CD4-positive, CD25-positive, alpha-beta regulatory T cell (primary cell): ENCODE measurements at regions not wholly inside any gene's neighbourhood (a gene's known extent, or its start where the extent isn't known, plus 50 kb on each side); places are given as distances from the start of the nearest gene placed in this dataset.
A peak's percentile ranks its signal among the peaks of the same experiment; 100 is the strongest.

Experiments
- ATAC-seq, 2 donors: fragments of 150-1000 bp; cut with Tn5 transposase; one replicate each; pipeline ENCODE4 v1.10.0; 2021; ENCODE audit warnings: low read depth in 2 of 2, moderate number of reproducible peaks in 2 of 2, moderate library complexity in 1 of 2
- DNase-seq, 3 donors: peaks; one replicate each; pipeline versions ENCODE4 v3.0.0 to v3.0.0-alpha.2; 2012 to 2022; ENCODE audit warnings: mixed read lengths in 1 of 3
- H3K27ac ChIP-seq: one replicate; pipeline ENCODE4 v1.7.0; 2013; ENCODE audit warnings: mild to moderate bottlenecking, low read length; ENCODE audit not compliant: insufficient read depth, poor library complexity, severe bottlenecking
- H3K27me3 ChIP-seq: one replicate; pipeline ENCODE4 v1.7.0; 2013; ENCODE audit warnings: low read length; ENCODE audit not compliant: control insufficient read depth, insufficient read depth
- H3K36me3 ChIP-seq: one replicate; pipeline ENCODE4 v1.7.0; 2013; ENCODE audit warnings: mild to moderate bottlenecking, low read length, moderate library complexity; ENCODE audit not compliant: control insufficient read depth, insufficient read depth
- H3K4me1 ChIP-seq: 2 replicates; pipeline ENCODE4 v1.7.0; 2013; ENCODE audit warnings: mild to moderate bottlenecking, low read length; ENCODE audit not compliant: insufficient read depth, control insufficient read depth, poor library complexity, severe bottlenecking
- H3K4me3 ChIP-seq: one replicate; pipeline ENCODE4 v1.7.0; 2013; ENCODE audit warnings: low read depth, mild to moderate bottlenecking, low read length, moderate library complexity
- H3K9me3 ChIP-seq, 2 experiments: 1 replicate in 1 of 2; 2 replicates in 1 of 2; pipeline ENCODE4 v1.7.0; 2013; ENCODE audit warnings: low read length in 2 of 2, mild to moderate bottlenecking in 1 of 2, moderate library complexity in 1 of 2; ENCODE audit not compliant: control insufficient read depth in 2 of 2
- H3K27ac Mint-ChIP-seq, 3 donors: one replicate each; pipeline ENCODE4 v1.8.0; 2020 to 2022; ENCODE audit warnings: mild to moderate bottlenecking in 3 of 3, mixed read lengths in 3 of 3, moderate library complexity in 2 of 3
- H3K27me3 Mint-ChIP-seq: one replicate; pipeline ENCODE4 v1.8.0; 2022; ENCODE audit warnings: mild to moderate bottlenecking, mixed read lengths
- H3K36me3 Mint-ChIP-seq: one replicate; pipeline ENCODE4 v1.8.0; 2020; ENCODE audit warnings: mixed read lengths
- H3K4me1 Mint-ChIP-seq, 4 donors: one replicate each; pipeline ENCODE4 v1.8.0; 2020 to 2022; ENCODE audit warnings: mixed read lengths in 4 of 4, mild to moderate bottlenecking in 1 of 4
- H3K4me3 Mint-ChIP-seq, 4 donors: one replicate each; pipeline ENCODE4 v1.8.0; 2020 to 2022; ENCODE audit warnings: mild to moderate bottlenecking in 4 of 4, mixed read lengths in 4 of 4, moderate library complexity in 3 of 4
- H3K9me3 Mint-ChIP-seq, 7 donors: one replicate each; pipeline ENCODE4 v1.8.0; 2020 to 2022; ENCODE audit warnings: mixed read lengths in 7 of 7, mild to moderate bottlenecking in 3 of 7, moderate library complexity in 2 of 7

GRCh38 chr17:36750316-36750885 is 149.0 kb downstream of the MRM1 start:
- no peak overlapping the region for H3K27ac ChIP-seq
- peaks cover 0 to 4% (median 0%) of the 10 kb centered on the region in 7 donors for H3K9me3 Mint-ChIP-seq
- peak overlapping the region in 1 of 3 donors; percentile 27 for H3K27ac Mint-ChIP-seq
- DNase-seq (no peak), ATAC-seq (no peak)
- H3K27me3 Mint-ChIP-seq: peaks cover 8% of the 10 kb centered on the region
- no peaks in the 10 kb centered on the region for H3K36me3 Mint-ChIP-seq
- H3K9me3 ChIP-seq: no peaks in the 10 kb centered on the region
- H3K4me3 Mint-ChIP-seq: no peak overlapping the region
- H3K4me1 ChIP-seq: no peaks in the 10 kb centered on the region
- H3K27me3 ChIP-seq: no peaks in the 10 kb centered on the region
- H3K4me1 Mint-ChIP-seq: peaks cover 0 to 3% (median 1%) of the 10 kb centered on the region in 4 donors
- no peaks in the 10 kb centered on the region for H3K36me3 ChIP-seq
- H3K4me3 ChIP-seq: no peak overlapping the region

GRCh38 chr17:36752096-36752888 is 150.9 kb downstream of the MRM1 start:
- peak overlapping the region in 1 of 3 donors; percentile 56 for H3K27ac Mint-ChIP-seq
- H3K27me3 ChIP-seq: no peaks in the 10 kb centered on the region
- no peak overlapping the region for H3K4me3 ChIP-seq
- H3K4me1 Mint-ChIP-seq: peaks cover 0 to 3% (median 1%) of the 10 kb centered on the region in 4 donors
- no peaks in the 10 kb centered on the region for H3K4me1 ChIP-seq
- no peak overlapping the region for H3K4me3 Mint-ChIP-seq
- ATAC-seq (no peak), DNase-seq (no peak)
- no peak overlapping the region for H3K27ac ChIP-seq
- peaks cover 8% of the 10 kb centered on the region for H3K27me3 Mint-ChIP-seq
- no peaks in the 10 kb centered on the region for H3K36me3 ChIP-seq
- no peaks in the 10 kb centered on the region for H3K9me3 ChIP-seq
- H3K9me3 Mint-ChIP-seq: peaks cover 0 to 4% (median 0%) of the 10 kb centered on the region in 7 donors
- no peaks in the 10 kb centered on the region for H3K36me3 Mint-ChIP-seq

- H3K4me3 ChIP-seq: no peak overlapping the region
- H3K36me3 Mint-ChIP-seq: no peaks in the 10 kb centered on the region
- peak in 2 of 3 donors; percentile 17 to 45 for DNase-seq
- no peak overlapping the region for H3K4me3 Mint-ChIP-seq
- H3K9me3 ChIP-seq: no peaks in the 10 kb centered on the region
- no peak for ATAC-seq
- no peaks in the 10 kb centered on the region for H3K36me3 ChIP-seq
- H3K27me3 Mint-ChIP-seq: no peaks in the 10 kb centered on the region
- no peaks in the 10 kb centered on the region for H3K4me1 ChIP-seq
- no peak overlapping the region for H3K27ac ChIP-seq
- peaks cover 0 to 2% (median 0%) of the 10 kb centered on the region in 7 donors for H3K9me3 Mint-ChIP-seq
- no peak overlapping the region for H3K27ac Mint-ChIP-seq
- peaks cover 0 to 3% (median 1%) of the 10 kb centered on the region in 4 donors for H3K4me1 Mint-ChIP-seq
- no peaks in the 10 kb centered on the region for H3K27me3 ChIP-seq
These were observed 154.2 kb downstream of the MRM1 start for GRCh38 chr17:36755586-36755985.

- ATAC-seq (no peak), DNase-seq (no peak)
- Mint-ChIP-seq H3K27ac (no peak overlapping the region), H3K4me1 (peaks cover 0 to 3% (median 1%) of the 10 kb centered on the region in 4 donors), H3K9me3 (peaks cover 0 to 3% (median 0%) of the 10 kb centered on the region in 7 donors), H3K27me3 (no peaks in the 10 kb centered on the region), H3K4me3 (no peak overlapping the region), H3K36me3 (no peaks in the 10 kb centered on the region)
- no peaks in the 10 kb centered on the region for H3K36me3 ChIP-seq
- no peaks in the 10 kb centered on the region for H3K9me3 ChIP-seq
- H3K27me3 ChIP-seq: no peaks in the 10 kb centered on the region
- H3K4me1 ChIP-seq: no peaks in the 10 kb centered on the region
- no peak overlapping the region for H3K4me3 ChIP-seq
- H3K27ac ChIP-seq: no peak overlapping the region
These were observed 155.3 kb downstream of the MRM1 start for GRCh38 chr17:36756695-36757094.

- Mint-ChIP-seq H3K4me1 (peaks cover 0 to 16% (median 6%) of the 10 kb centered on the region in 4 donors), H3K27me3 (peaks cover 5% of the 10 kb centered on the region), H3K9me3 (peaks cover 0 to 4% (median 0%) of the 10 kb centered on the region in 7 donors), H3K4me3 (no peak overlapping the region), H3K27ac (no peak overlapping the region), H3K36me3 (no peaks in the 10 kb centered on the region)
- H3K4me3 ChIP-seq: no peak overlapping the region
- H3K4me1 ChIP-seq: peaks cover 9% of the 10 kb centered on the region
- no peaks in the 10 kb centered on the region for H3K9me3 ChIP-seq
- H3K27me3 ChIP-seq: no peaks in the 10 kb centered on the region
- DNase-seq (no peak), ATAC-seq (no peak)
- no peak overlapping the region for H3K27ac ChIP-seq
- no peaks in the 10 kb centered on the region for H3K36me3 ChIP-seq
These were observed 159.0 kb downstream of the MRM1 start for GRCh38 chr17:36760425-36760824.

- DNase-seq (no peak), ATAC-seq (no peak)
- Histone ChIP-seq H3K4me1 (peaks cover 9% of the 10 kb centered on the region), H3K9me3 (no peaks in the 10 kb centered on the region), H3K27ac (no peak overlapping the region), H3K36me3 (no peaks in the 10 kb centered on the region), H3K27me3 (no peaks in the 10 kb centered on the region), H3K4me3 (no peak overlapping the region)
- H3K27me3 Mint-ChIP-seq: peaks cover 5% of the 10 kb centered on the region
- no peak overlapping the region for H3K27ac Mint-ChIP-seq
- no peaks in the 10 kb centered on the region for H3K36me3 Mint-ChIP-seq
- H3K4me3 Mint-ChIP-seq: no peak overlapping the region
- peaks cover 0 to 4% (median 0%) of the 10 kb centered on the region in 7 donors for H3K9me3 Mint-ChIP-seq
- H3K4me1 Mint-ChIP-seq: peaks cover 0 to 16% (median 6%) of the 10 kb centered on the region in 4 donors
These were observed 160.0 kb downstream of the MRM1 start for GRCh38 chr17:36761203-36761950.

GRCh38 chr17:36765436-36766043 is 164.2 kb downstream of the MRM1 start:
- Mint-ChIP-seq H3K4me3 (no peak overlapping the region), H3K4me1 (peaks cover 0 to 16% (median 6%) of the 10 kb centered on the region in 4 donors), H3K27ac (peak overlapping the region in 1 of 3 donors; percentile 21), H3K36me3 (no peaks in the 10 kb centered on the region), H3K9me3 (peaks cover 0 to 4% (median 0%) of the 10 kb centered on the region in 7 donors), H3K27me3 (peaks cover 5% of the 10 kb centered on the region)
- ATAC-seq: no peak
- Histone ChIP-seq H3K27me3 (no peaks in the 10 kb centered on the region), H3K4me1 (peaks cover 9% of the 10 kb centered on the region), H3K36me3 (no peaks in the 10 kb centered on the region), H3K27ac (no peak overlapping the region), H3K9me3 (no peaks in the 10 kb centered on the region), H3K4me3 (no peak overlapping the region)
- no peak for DNase-seq
